Activated CD4-positive, alpha-beta T cell treated with anti-CD3 and anti-CD28 coated beads, Interleukin-2, amount 50 U/mL, for 16 hours (primary cell): ENCODE measurements at regions not wholly inside any gene's neighbourhood (a gene's known extent, or its start where the extent isn't known, plus 50 kb on each side); places are given as distances from the start of the nearest gene placed in this dataset.
A peak's percentile ranks its signal among the peaks of the same experiment; 100 is the strongest.

Experiments
- DNase-seq: peaks from one replicate; pipeline ENCODE4 v3.0.0-alpha.2; 2020

DNA sequence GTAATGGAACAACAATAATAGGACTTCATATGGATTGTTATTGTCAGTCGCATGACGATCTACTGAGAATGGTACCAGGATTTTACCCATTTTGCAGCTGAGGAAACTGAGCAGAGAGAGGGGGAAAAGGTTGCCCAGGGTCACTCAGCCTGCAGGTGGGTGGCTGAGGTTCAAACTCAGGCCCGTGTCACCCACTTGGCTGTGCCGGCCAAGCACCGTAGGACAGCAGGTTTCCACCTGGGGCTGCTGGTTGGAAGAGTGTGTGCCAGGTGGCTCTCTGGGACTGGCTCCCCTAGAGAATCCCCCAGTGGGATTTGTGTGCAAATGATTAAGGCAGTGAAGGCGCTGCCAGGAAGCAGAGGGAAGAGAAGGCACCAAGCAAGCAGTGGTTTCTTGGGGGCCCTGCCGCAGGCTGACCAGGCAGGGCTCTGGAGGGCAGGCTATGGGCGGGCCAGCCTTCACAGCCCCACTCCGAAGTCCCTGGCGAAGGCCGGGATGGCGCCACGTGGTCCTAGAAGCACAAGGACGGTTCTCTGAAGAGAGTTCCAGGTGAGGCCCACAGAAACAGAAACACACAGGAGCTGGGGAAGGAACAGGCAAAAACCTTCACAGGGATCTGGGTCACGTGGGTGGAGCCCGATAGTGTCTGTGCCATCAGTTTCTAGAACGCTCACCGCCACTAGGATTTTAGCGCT lies 163.5 kb downstream of the IRF8 start:
- DNase-seq = no peak

DNA sequence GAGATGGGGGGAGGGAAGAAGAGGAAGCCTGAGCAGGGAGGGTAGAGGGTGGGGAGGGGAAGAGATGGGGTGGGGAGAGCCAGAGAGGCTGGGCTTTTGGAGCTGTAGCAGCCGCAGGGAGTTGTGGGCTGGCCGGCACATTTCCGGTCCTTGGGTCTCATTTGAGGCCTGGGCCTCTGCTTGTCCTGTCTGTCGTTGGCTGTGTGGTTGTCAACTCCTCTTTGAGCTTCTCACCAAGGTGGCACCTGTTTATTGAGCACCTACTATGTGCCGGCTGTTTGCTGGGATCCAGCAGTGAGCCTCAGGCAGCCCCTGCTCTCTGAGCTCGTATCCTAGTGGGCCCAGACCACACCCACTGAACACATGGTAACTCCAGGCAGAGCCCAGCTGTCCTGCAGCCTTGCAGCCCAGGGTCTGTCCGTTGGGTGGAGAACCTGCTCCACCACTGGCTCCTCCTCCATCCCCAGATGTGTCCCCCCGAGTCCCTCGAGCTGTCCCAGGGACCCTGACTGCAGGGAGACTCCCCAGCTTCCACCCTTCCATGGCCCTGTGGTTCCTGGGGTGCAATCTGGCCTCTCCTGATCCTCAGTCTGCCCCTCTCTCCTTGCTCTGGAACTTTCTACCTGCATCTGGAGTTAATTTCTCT lies 164.9 kb downstream of the IRF8 start:
- DNase-seq = no peak

DNA sequence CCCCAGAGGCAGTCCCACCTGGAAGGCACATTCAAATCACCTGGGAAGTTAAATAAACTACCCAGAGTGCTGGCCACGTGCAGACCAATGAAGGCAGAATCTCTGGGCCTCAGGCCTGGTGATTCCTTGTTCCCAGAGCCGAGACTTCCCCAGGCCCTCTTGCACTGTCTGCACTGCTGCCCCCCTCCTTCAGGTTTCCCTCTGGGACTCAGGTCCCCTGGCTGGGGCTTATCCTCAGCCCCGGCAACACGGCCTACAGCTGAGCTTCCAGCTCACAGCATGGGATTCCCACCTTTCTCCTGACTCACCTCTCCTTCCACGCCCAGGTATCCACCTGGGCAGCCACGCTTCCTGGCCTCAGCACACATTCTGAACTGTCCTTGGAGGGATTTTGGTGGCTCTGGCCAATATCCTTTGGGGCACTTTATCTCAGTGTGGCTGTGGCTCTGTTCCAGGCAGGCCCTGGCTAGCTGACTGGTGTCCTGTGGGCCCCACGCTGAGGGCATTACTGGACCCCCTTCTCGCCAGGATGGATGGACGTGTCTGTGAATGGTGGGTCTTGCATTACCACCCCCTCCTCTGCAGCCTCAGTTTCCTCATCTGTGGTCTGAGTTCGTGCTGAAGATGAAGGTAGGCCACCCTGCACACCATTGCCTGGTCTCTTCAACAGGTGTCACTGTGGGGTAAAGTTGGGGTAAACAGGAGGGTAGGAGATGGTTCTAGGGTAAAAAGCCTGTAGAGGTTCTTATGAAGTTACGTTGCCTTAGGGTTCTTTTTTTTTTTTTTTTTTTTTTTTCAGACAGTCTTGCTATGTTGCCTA lies 165.7 kb downstream of the IRF8 start:
- no peak for DNase-seq

DNA sequence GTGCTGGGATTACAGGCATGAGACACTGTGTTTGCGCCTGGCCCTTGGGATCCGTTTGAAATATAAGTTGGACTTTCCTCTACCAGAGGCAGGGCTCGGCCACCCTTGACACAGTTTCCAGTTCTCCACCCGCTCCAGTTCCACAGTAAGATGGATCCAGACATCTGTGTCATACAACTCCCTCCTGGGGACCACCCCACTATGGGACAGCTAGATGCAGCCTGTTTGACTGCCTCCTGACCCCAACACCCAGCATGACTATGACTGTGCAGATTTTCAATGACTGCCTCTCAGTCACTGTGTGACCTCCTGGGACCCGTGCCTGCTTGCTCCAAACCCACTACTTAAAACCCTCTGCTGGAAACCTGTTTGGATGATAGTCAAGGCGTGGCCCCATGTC lies 166.7 kb downstream of the IRF8 start:
- DNase-seq = no peak

DNA sequence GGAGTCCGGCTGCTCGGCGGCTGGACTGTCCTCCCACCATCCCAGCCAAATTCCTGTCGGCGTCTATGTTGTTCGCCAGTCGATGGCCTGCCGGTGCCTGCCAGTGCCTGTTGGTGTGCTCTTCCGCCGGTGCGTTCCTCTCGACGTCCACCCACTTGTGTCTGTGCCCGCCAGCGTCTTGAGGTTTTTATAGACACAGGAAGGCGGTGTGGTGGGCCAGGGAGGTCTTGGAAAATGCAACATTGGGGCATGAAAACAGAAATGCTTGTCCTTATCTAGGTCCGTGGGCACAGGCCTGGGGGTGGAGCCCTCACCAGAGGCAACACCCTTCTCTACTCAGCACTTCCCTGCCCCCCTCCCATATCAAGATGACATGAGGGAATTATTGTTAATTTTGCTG lies 167.8 kb downstream of the IRF8 start:
- DNase-seq = no peak

DNA sequence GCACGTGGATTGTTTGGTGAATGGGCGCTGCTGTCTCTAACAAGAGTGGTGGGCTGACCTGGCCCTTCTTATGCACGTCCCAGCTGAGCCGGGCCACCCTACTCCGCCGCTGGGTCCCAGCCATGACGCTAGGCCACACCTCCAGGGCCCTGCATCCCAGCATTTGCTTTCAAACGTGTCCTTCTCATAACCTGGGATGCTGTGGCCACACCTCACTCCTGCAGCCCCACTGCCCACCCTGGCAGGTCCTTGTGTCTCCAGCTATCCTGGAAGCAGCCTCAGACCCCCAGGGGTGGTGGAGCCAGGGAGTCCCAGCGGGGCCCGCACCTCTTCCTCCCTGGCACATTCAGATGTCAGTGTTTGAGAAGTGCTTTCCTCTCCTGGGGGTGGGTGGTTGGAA lies 168.6 kb downstream of the IRF8 start:
- DNase-seq = no peak

DNA sequence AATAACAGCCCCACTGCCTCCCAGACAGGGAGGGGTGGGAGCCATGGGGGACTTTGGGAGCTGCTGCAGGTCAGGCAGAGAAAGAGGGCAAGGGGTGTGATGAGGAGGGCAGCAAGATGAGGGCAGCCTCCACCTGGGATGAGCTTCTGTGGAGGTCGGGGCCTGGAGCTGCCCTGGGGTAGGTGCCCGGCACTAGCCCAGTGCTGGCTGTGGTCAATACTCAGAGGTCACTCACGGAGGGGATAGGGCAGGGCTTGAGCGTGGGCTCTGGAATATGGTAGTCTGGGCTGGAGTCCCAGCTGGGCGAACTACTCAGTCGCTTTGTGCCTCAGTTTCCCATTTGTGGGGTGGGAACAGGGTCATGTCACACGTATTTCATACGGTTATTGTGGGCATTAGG lies 169.0 kb downstream of the IRF8 start:
- DNase-seq = no peak

DNA sequence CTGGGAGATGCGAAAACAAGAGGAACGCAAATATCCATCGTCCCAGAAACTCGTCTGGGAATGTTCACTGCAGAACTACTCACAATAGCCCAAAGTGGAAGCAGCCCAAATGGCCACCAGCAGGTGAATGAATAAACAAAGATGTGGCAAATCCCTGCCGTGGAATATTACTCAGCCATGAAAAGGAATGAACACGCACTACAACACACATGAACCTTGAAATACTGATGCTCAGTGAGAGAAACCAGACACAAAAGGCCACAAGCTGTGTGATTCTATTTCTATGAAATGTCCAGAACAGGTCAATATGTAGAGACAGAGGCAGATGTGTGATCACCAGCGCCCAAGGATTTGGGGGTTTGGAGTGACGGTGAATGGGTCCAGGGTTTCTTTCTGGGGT lies 169.8 kb downstream of the IRF8 start:
- no peak for DNase-seq

DNA sequence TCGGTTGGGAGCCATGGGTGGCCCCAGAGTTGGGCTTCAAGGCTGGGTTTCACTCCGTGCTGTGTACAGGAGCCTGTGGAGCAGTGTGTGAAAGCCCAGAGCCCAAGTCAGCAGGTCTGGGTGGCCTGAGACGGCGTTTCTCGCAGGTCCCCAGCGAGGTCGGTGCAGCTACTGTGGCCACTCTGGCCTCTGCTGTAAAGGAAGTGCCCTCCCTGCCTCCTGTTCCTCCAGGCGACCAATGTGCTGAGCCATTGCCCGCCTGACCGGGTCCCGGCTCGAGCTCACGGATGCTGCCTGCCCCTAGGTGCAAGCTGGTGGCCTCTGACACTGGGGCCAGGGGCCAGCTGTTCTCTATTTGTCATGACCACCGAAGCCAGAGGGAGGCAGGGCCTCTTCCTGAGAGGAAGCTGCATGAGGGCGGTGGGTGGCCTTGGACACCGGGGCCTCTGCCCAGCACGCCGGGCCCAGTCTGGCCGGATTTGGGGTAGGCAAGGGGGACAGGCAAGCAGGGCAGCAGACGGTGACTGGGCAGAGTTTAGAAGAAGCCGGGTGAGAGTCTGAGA lies 170.9 kb downstream of the IRF8 start:
- no peak for DNase-seq

DNA sequence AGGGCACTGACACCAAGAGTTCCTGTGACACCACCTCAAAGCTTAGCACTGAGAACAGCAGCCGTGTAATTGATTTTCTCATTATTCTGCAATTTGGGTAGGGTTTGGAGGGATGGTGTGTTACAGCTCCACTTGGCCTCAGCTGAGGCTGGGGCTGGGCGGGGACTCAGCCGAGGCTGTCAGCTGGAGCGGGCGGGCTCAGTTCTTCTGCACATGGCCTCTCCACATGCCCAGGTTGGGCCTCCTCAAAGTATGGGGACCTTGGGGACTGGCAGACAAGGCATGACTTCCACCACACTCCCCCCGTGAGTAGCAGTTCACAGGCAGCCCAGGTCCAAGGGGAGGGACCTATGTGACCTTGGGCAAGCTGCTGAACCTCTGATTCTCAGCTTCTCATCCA lies 171.5 kb downstream of the IRF8 start:
- no peak for DNase-seq

DNA sequence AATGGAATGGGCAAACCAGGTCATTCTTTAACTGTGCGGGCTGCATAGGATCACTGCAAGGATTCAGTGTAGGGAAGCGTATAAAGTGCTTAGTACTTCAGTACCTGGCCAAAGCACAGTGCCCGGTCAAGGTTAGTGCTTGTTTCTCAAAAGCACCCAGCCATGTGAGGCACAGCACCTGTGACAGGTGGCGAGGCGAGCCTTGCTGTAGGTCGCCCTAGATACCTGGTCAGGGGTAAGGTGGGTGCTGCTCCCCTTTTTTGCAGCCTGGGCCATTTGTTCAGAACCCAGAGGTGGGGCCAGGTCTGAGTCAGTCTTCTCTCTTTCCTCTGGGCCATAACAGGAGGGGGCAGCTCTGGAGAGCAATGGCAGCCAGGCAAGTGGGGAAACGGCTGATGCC lies 172.0 kb downstream of the IRF8 start:
- DNase-seq = no peak

DNA sequence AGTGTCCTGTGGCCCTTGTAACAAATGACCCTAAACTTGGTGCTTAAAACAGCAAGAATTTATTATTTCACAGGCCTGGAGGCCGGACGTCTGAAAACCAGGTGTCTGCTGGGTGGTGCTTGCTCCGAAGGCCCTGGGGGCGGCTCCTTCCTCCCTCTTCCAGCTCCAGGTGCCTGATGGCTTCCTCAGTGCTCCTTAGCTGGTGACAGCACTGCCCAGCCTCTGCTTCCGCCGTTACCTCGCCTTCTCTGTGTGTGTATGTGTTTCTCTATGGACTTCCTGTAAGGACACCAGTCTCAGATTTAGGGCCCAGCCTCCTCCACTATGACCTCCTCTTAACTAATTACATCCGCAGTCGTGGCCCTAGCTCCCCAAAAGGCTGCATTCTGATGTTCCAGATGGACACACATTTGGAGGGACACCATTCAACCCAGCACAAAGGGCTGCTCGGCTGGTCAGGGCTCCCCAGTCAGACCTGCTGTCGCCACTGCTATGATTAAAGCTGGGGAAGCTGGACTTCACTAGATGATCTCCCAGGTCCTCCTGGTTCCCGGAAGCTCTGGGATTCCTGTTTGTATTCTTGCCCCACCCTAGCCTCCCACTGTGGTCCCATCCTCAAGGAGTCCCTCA lies 172.8 kb downstream of the IRF8 start:
- DNase-seq = no peak

DNA sequence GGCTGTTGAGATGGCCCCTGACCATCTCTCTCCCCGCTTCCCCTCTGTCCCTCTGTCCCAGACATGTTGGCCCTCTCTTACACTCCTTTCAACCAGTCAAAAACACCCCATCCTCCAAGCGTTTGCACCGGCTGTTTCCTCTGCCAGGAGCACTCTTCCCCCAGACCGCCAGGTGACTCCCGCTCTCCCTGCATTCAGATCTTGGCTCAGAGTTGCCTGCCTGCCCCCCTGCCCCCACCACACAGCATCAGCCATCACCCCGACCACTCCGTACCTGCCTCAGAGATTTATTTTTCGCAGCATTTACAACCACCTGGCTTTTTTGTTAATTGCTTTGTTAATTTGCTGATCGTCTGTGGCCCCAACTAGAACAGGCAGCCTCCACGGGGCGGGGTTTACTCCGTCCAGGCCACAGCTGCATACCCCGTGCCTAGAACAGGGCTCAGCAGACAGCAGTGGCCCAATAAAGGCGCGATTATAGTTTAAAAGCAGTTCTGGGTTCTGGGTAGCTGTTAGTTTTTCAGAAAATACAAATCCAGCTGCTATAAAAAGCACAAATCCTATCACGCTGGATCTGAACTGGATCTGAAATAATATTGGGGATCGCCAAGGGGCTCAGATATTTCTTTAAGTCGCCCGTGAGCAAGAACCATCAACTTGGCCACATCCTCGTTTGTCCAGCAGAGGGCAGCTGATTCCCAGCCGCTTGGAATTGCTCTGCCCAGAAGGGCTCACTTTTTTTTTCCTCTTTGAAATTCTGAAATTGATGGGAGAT lies 173.6 kb downstream of the IRF8 start:
- DNase-seq = peak; percentile 32

DNA sequence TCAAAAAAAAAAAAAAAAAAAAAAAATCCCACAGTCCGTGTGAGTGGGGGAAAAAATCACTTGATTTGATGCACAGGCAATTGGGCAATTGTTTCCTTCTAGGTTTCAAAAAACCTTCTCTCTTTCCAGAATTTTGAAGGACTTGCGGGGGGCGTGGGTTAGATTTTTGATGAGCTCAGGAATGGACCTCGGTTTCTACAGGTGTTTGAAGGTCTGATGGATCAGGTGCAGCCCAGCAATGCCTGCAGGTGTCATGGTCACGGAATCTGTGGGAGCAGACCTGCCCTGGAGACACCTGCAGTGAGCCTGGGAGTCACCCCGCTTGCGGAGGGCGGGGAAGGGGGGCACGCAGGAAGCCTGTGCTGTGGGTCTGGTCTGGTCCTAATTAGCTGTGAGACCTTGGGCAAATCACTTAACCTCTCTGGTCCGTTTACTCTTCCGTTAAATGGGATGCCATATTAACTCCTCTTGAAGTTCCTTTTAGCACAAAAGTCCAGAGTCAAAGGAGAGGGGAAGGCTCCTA lies 174.2 kb downstream of the IRF8 start:
- DNase-seq = no peak

DNA sequence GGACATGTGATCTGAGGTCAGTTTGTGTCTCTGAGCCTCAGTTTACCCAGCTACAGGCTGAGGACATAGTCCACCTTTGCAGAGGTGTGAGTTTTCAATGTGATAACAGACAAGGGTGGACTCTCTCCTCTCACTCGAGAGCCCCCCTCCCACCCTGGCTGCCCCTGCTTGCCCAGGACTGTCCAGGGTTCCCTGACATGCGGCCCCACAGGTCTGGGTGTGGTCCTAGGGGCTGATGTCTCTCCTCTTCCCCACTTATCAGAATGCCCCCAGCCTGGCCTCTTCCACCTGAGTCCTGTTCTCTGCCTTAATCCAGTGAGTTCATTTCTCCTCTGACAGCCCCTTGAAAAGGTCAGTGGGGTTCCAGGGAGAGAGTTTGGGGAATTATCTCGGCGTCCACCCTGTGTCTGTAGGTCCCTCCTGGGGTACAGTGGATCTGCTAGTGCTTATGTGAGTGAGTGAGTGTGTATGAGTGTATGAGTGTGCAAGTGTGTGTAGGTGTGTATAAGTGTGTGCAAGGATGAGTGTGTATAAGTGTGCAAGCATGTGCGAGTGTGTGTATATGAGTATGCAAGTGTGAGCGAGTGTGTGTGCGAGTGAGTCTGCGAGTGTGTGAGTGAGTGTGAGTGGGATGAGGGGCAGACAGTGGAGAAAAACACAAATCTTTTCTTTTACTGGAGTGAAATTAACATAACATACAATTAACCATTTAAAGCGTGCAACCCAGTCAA lies 175.0 kb downstream of the IRF8 start:
- DNase-seq = no peak

DNA sequence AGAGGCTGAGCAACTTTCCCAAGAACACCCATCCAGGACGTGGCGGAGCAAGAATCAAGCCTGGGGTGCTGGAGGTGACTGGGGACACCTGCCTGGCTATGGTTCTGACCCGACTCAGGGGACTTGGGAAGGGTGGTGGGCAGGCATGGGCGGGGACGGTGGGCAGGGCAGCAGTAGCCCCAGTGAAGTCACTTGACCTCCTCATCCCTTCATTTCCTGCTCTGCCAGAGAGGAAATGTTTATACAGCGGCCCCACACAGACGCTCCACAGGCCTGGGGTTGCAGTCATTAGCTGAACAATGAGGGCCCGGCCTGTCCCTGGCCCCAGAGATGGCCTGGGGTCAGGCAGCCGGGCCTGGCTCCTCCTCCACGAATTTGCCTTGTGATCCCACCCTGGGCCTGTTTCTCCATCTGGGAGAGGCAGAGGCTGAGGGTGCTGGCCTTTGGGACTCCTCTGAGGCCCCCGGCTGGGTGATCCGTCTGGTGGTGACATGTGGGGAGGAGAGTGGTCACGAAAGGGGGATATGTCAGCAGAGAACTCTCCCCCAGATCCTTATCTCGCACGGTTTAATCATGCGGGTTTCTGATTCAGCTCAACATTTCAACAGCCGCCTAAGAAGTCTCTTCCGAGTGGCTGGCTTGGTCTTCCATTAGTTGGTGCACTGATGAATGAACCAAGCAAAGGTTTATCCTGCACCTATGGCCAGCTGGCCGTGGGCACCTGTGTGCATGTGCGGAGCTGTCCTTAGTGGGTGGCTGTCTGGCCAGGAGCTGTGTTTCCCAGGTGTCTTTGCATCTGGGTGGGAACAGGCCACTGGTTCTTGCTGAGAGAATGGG lies 175.9 kb downstream of the IRF8 start:
- DNase-seq = no peak

DNA sequence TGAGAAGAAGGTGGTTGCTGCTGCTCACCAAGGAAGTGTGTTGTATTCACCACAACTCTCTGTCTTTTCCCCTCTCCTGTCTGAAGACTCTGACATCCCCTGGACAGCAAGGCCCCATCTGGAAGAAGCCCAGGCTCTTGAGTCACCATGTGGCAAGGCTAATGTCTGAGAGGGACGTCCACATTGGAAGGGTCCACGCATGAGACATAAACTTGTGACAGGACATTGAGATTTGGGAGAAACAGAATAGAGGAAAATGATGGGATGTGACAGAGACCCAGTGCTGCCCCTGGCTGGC lies 176.5 kb downstream of the IRF8 start:
- DNase-seq = no peak

DNA sequence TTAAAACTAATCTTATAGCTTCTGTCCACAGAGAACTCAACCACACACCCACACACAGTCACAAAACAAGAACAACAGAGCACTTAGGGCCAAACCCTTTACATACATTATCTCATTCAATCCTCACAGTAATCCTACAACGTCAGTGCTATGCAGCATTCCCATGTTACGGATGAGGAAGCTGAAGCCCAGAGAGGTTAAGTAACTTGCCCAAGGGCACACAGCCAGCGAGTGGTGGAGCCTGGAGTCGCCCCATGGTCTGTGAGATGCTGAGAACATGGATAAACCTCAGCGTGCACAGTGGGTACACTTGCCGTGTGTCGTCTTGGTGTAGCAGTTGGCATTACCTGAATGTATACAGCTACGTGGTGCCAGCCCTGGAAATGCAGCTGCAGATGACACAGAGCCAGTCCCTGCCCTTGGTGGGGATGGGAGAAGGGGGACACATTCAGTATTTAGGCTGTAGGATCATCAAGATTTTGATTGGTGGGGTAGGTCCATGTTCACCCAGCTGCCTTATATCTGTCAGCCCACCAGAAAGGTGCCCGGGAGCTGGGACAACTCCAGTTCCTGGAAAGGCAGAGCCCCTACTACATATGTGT lies 177.0 kb downstream of the IRF8 start:
- no peak for DNase-seq

DNA sequence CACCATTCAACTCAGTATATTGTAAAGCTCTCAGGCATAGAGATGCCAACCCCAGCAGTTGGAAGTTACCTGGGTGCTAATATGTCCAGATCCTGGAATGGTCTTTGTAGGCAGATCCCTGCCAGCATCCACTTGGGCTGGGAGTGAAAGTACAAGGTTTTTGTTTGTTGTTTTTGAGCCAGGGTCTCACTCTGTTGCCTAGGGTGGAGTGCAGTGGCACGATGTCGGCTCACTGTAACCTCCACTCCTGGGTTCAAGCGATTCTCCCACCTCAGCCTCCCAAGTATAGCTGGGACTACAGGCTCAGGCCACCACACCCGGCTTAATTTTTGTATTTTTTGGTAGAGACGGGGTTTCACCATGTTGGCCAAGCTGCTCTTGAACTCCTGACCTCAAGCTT lies 177.6 kb downstream of the IRF8 start:
- DNase-seq = no peak

DNA sequence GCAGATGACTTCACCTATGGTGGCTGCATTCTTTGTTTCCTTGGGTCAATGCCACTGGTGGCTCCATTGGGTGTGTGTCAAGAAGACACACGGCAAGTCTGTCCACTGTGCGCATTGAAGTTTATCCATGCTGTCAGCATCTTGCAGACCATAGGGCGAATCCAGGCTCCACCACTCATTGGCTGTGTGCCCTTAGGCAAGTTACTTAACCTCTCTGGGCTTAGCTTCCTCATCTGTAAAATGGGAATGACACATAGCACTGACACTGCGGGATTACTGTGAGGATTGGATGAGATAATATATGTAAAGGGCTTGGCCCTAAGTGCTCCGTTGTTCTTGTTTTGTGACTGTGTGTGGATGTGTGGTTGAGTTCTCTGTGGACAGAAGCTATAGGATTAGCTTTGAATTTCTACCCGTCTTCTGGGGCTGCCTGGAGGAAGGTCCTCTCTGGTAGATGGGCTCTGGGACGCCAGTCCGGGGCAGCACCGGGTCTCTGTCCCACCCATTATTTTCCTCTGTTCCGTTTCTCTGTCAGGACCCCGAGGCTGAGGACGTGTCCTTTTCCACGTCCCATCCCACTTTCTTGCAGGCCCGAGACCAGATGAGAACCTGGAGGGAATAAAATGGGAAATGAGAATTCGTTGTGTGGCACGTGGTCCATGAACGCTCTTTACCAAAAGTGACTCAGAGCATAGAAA lies 178.4 kb downstream of the IRF8 start:
- DNase-seq = no peak
